Common myeloid progenitor, CD34-positive (primary cell): ENCODE measurements at regions not wholly inside any gene's neighbourhood (a gene's known extent, or its start where the extent isn't known, plus 50 kb on each side); places are given as distances from the start of the nearest gene placed in this dataset.

Source experiments
- CTCF ChIA-PET: fragments of 350-600 bp; sonication (Branson Sonifier 250); formaldehyde crosslinking; loops from one replicate; lab custom pipeline; 2021; ENCODE audit warnings: antibody characterized with exemption; lab: Charles Lee
- POLR2A ChIA-PET: fragments of 350-600 bp; sonication (Branson Sonifier 250); formaldehyde crosslinking; loops from one replicate; lab custom pipeline; 2021; ENCODE audit warnings: antibody characterized with exemption; lab: Charles Lee
- DNase-seq, 3 donors: peaks; one replicate each; pipeline versions ENCODE4 v3.0.0 to v3.0.0-alpha.2; 2013
- H3K27ac ChIP-seq, 2 experiments: 1 replicate in 1 of 2; 2 replicates in 1 of 2; pipeline ENCODE4 v1.7.0; 2013; ENCODE audit warnings: inconsistent platforms in 2 of 2, low read length in 2 of 2, mild to moderate bottlenecking in 2 of 2, low read depth in 1 of 2, moderate library complexity in 1 of 2; ENCODE audit not compliant: severe bottlenecking in 2 of 2, insufficient read depth in 1 of 2, poor library complexity in 1 of 2
- H3K27me3 ChIP-seq, 5 experiments: replicated peaks in 2 of 5; 1 replicate in 3 of 5; 2 replicates in 2 of 5; pipeline versions ENCODE4 v1.6.1 to v1.7.0; 2013; ENCODE audit warnings: low read length in 4 of 5, mild to moderate bottlenecking in 2 of 5, moderate library complexity in 2 of 5, inconsistent platforms in 1 of 5; ENCODE audit not compliant: insufficient read depth in 5 of 5, control insufficient read depth in 4 of 5
- H3K36me3 ChIP-seq, 4 experiments: 1 replicate in 2 of 4; 2 replicates in 2 of 4; pipeline versions ENCODE4 v1.6.1 to v1.7.0; 2013; ENCODE audit warnings: low read length in 3 of 4, control low read depth in 1 of 4, mild to moderate bottlenecking in 1 of 4; ENCODE audit not compliant: control insufficient read depth in 4 of 4, insufficient read depth in 4 of 4
- H3K4me1 ChIP-seq, 4 experiments: 1 replicate in 3 of 4; 2 replicates in 1 of 4; pipeline versions ENCODE4 v1.6.1 to v1.7.1; 2013; ENCODE audit warnings: low read length in 3 of 4, mild to moderate bottlenecking in 3 of 4, control low read depth in 1 of 4, inconsistent platforms in 1 of 4, moderate library complexity in 1 of 4; ENCODE audit not compliant: control insufficient read depth in 4 of 4, insufficient read depth in 4 of 4; ENCODE audit errors: control extremely low read depth in 1 of 4
- H3K4me3 ChIP-seq, 7 experiments: 1 replicate in 4 of 7; 2 replicates in 3 of 7; pipeline versions ENCODE4 v1.5.1 to v1.7.0; 2013; ENCODE audit warnings: mild to moderate bottlenecking in 7 of 7, low read length in 6 of 7, moderate library complexity in 6 of 7, inconsistent platforms in 2 of 7, low read depth in 2 of 7, control low read depth in 1 of 7; ENCODE audit not compliant: insufficient read depth in 4 of 7, control insufficient read depth in 1 of 7; ENCODE audit errors: extremely low read depth in 1 of 7
- H3K9me3 ChIP-seq, 5 experiments: 1 replicate in 4 of 5; 2 replicates in 1 of 5; pipeline versions ENCODE4 v1.6.1 to v1.7.1; 2013; ENCODE audit warnings: low read length in 4 of 5, mild to moderate bottlenecking in 2 of 5, inconsistent platforms in 1 of 5, low read depth in 1 of 5, moderate library complexity in 1 of 5; ENCODE audit not compliant: control insufficient read depth in 4 of 5, insufficient read depth in 2 of 5; ENCODE audit errors: control extremely low read depth in 1 of 5
- WGBS: methylation state at CpG from one replicate; pipeline ENCODE4 v1.1.5; 2013; ENCODE audit not compliant: insufficient coverage; 5-methylcytosine and 5-hydroxymethylcytosine counted together

GRCh38 chr1:58305622-58306021 is 240.9 kb downstream of the OMA1 start:
- ChIA-PET POLR2A (no interaction called here), CTCF (no interaction called here)
- WGBS: 100% methylated on average over 1 of the region's 1 CpG

GRCh38 chr1:58304346-58304975 is 242.1 kb downstream of the OMA1 start:
- ChIA-PET POLR2A (interaction anchor here (0.6 kb wide), 1 partner anchor 465 kb away, joined by 3 read pairs; no protein-coding TSS in a partner anchor), CTCF (no interaction called here)
- DNase-seq: no peak
- H3K4me1 ChIP-seq: no peaks in the 10 kb centered on the region
- no peaks in the 10 kb centered on the region for H3K27me3 ChIP-seq
- WGBS: 100% methylated on average over 1 of the region's 5 CpGs
- no peak overlapping the region for H3K4me3 ChIP-seq
- H3K9me3 ChIP-seq: peaks cover 0 to 2% (median 0%) of the 10 kb centered on the region in 5 experiments
- H3K27ac ChIP-seq: no peak overlapping the region
- H3K36me3 ChIP-seq: no peaks in the 10 kb centered on the region

More at GRCh38 chr1:58305622-58306021, 240.9 kb downstream of the OMA1 start:
- H3K4me1 ChIP-seq: no peaks in the 10 kb centered on the region
- no peak overlapping the region for H3K4me3 ChIP-seq
- H3K27ac ChIP-seq: no peak overlapping the region
- no peaks in the 10 kb centered on the region for H3K36me3 ChIP-seq
- no peak for DNase-seq
- H3K9me3 ChIP-seq: peaks cover 0 to under 1% (median 0%) of the 10 kb centered on the region in 5 experiments
- H3K27me3 ChIP-seq: no peaks in the 10 kb centered on the region

- DNase-seq: no peak
- H3K4me1 ChIP-seq: no peaks in the 10 kb centered on the region
- H3K36me3 ChIP-seq: no peaks in the 10 kb centered on the region
- H3K4me3 ChIP-seq: no peak overlapping the region
- no peak overlapping the region for H3K27ac ChIP-seq
- WGBS: 100% methylated on average over 2 of the region's 3 CpGs
- H3K9me3 ChIP-seq: peaks cover 0 to 2% (median 0%) of the 10 kb centered on the region in 5 experiments
- ChIA-PET CTCF (no interaction called here), POLR2A (no interaction called here)
- H3K27me3 ChIP-seq: no peaks in the 10 kb centered on the region
Observed at GRCh38 chr1:58303841-58304240, 242.7 kb downstream of the OMA1 start.

DNA sequence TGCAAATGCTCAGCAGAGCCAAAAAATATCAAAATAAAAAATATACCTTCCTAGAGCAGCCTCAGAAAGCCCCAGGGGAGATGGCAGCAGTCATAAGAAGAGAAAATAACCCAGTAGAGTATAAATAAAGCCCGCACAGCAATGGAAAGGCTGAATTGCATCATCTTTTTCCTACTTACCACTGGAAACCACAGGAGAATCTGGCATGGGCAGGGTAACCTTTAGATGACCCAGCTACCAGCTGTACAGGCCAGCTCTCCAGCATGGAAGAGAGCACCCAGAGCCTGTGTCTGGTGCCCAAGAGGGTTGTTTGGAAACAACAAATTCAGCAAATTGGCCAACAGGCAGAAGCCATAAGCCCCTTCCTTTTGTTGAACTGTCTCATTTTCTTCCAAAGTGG is 253.1 kb downstream of the OMA1 start:
- no peaks in the 10 kb centered on the region for H3K36me3 ChIP-seq
- no peaks in the 10 kb centered on the region for H3K9me3 ChIP-seq
- H3K27me3 ChIP-seq: no peaks in the 10 kb centered on the region
- no peak for DNase-seq
- no peaks in the 10 kb centered on the region for H3K4me1 ChIP-seq
- CTCF ChIA-PET: no interaction called here
- H3K4me3 ChIP-seq: no peak overlapping the region
- 88% methylated on average over 1 of the region's 1 CpG for WGBS
- H3K27ac ChIP-seq: no peak overlapping the region
- POLR2A ChIA-PET: no interaction called here

DNA sequence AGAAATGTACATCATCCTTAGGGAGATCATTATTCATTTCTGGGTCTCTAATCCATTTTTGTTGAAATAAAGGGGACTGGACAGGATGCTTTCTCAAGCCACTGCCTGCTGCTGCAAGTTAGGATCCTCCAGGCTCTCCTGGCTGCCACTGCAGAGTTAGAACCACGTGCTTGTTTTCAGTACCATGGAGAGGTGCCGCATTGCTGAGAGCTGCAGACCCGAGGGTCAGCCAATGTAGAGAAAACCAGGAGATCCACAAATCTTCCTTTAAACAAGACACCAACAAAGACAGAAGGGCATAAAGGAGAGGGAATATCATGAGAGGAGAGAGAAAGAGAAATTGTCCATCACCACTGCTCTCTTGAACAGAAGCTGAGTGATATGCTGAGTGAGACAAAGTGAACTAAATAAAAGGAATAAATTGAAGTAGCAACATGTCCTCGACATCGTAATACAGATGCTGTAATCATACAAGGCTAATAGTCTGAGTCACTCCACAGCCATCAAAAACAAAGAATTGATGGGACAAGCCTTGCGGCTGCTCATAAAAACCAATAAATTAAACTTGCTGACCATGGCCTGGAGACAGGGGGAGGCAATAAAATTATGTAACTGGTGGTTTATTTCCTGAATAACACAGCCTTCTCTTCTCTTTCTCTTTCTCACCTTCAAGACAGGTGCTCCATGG is 255.7 kb downstream of the OMA1 start:
- CTCF ChIA-PET: no interaction called here
- H3K27me3 ChIP-seq: no peaks in the 10 kb centered on the region

GRCh38 chr1:58288624-58289142 is 257.8 kb downstream of the OMA1 start:
- Histone ChIP-seq H3K36me3 (no peaks in the 10 kb centered on the region), H3K9me3 (no peaks in the 10 kb centered on the region), H3K4me1 (no peaks in the 10 kb centered on the region), H3K27ac (no peak overlapping the region), H3K4me3 (no peak overlapping the region), H3K27me3 (no peaks in the 10 kb centered on the region)
- CTCF ChIA-PET: no interaction called here
- no peak for DNase-seq
- POLR2A ChIA-PET: no interaction called here
- WGBS: no CpG with 5 or more reads among the region's 2 CpGs

More for the DNA sequence above, 255.7 kb downstream of the OMA1 start:
- no peaks in the 10 kb centered on the region for H3K36me3 ChIP-seq
- H3K4me1 ChIP-seq: no peaks in the 10 kb centered on the region
- H3K4me3 ChIP-seq: no peak overlapping the region
- H3K9me3 ChIP-seq: no peaks in the 10 kb centered on the region
- POLR2A ChIA-PET: no interaction called here
- DNase-seq: peak in 2 of 3 donors; percentile 21 to 33
- WGBS: no CpG with 5 or more reads among the region's 6 CpGs
- no peak overlapping the region for H3K27ac ChIP-seq
